HT1080 (cell line): ENCODE measurements at regions not wholly inside any gene's neighbourhood (a gene's known extent, or its start where the extent isn't known, plus 50 kb on each side); places are given as distances from the start of the nearest gene placed in this dataset.
"Not testable (repeated sequence)": the region's sequence is repeated elsewhere in the genome, so short reads cannot be mapped to it uniquely, and the experiment has no call there.

Source experiments
- DNase-seq: peaks from one replicate; pipeline ENCODE4 v3.0.0-alpha.2; 2015; ENCODE audit warnings: low read depth

DNA sequence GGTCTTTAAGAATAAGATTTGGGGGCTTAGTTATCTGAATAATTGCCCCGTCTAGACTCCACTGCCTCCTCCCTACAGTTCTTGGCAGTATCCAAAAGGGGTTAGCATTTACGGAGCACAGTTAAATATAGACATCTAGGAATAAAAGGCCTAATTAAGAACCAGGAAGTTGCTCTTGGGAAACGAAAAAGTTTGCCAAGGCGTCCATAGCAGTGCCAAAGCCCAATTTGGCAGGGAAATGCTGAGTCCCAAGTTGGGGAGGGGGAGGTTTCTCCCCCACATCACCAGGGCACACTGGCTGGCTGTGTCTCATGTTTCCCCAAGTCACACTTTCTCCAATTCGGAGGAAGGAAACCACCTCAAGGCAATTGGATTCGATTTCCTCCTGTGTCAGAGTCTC, 338.7 kb downstream of the FBXW7 start:
- DNase-seq = no peak

DNA sequence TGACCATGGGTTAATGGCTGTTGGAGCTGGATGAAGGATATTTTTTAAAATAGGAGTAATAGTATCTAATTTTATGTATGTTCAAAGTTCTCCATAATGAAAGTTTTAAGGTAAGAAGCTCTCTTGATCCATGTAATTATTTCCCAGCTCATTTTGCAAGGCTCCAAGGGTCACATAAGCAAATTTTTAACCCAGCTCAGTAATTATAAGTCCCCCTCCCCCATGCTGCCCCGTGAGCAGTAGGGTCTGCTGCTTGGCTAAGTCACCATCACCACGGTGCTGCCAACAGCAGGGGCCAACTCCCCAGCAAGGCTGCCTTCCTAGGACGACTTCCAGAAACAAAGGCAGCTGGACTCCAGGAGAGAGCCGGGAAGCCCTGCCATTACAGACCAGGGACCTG, 340.0 kb downstream of the FBXW7 start:
- DNase-seq = no peak

DNA sequence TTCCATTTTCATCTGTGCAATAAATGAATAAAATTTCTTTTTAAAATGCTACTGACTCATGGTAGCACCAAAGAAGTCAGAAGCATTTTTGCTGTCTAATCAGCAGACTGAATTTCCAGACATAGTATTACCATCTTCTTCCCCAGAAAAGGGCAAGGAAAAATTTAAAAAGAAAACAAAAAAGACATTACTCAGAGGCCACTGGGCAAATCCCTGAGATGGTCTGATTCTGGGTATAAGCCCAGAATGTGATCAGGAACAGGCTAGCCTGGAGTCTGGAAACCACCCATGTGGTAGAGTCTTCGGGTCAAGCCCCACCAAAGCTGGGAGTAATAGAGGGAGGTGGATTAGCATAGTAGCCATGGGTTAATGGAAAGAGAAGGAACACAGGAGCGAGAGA, 342.8 kb downstream of the FBXW7 start:
- no peak for DNase-seq

DNA sequence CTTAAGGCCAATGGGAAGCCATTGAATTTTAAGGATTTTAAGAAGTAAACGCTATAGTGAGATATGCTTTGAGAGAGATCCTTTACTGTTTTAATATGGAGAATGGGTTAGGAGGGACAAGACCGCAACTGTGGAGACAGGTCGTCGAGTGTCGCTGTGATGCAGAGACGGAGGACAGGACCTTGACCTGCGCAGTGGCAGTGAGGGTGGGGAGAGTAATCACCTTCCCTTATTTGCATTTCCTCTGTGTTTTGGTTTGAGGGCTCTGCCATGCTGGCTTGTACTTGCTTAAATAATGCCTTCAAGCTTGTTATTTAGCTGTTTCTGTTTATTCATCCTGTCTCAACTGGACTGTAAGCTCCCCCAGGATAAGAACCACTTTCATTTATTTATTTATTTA, 345.0 kb downstream of the FBXW7 start:
- DNase-seq = no peak

DNA sequence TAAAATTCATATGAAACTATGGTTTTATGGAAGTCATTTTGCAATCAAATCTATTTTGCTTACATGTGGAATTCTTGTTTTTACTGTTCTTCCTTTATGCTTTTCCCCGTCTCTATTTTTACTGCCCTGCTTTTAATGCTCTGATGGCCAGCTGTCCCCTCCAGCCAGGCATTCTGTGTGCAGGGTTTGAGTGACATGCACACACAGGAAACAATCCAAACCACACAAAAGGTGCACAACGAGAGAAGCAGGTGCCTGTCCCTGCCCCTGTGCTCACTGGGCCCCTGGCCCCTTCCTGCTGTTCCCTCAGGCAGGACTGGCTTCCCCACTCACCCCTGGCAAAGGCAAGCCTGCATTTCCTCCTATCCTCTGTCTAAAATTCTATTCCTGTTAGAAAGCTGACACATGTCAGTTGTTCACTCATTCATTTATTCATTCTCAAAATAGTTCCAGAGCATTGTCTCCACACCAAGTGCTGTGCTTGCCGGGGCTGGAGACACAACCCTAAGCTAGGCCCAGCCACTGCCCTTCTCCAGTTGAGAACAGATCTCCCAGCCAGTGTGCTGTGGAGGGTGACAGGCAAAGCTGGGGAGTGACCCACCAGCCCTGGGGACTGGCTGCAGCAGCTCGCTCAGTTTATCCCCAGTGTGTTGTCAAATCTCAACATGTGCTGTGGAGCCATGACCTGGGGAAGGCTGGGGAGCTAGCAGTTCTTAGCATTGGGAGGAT, 346.3 kb downstream of the FBXW7 start:
- no peak for DNase-seq

DNA sequence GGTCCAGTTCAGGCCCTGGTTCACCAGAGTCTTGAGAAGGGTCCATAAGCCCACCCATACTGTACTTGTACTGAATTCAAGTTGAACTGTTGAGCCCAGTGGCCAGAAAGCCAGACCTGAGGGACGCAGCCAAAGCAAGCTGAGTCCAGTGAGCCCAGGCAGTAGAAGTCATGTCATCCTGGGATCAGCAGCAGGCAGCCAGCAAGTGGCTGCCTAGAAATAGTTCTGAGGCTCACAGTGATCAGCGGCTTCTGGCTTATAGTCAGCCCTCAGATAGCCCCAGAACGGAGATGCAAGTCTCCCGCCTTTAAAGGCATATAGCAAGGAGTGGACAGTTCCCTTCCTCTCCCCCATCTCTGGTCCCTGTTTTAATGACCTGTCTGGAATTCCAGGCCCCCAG, 347.1 kb downstream of the FBXW7 start:
- DNase-seq = no peak

DNA sequence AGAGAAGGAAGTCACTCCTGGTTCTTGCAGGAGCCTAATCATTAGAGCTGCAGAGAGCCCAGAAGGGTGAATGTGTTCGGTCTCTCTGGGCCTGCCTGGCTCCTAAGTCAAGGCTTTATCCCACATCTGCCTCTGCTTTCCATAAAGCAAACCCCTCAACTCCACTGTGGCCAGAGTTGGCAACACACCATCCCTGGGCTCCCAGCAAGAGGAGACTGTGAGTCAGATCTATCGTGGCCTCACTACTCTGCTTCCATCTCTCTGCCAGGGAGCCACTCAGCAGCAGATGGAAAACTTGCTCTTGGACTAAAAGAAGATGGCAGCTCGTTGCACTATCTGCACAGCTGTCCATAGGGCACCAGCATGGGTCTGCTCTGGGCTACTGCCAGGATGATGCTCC, 348.2 kb downstream of the FBXW7 start:
- DNase-seq = peak; percentile 17

DNA sequence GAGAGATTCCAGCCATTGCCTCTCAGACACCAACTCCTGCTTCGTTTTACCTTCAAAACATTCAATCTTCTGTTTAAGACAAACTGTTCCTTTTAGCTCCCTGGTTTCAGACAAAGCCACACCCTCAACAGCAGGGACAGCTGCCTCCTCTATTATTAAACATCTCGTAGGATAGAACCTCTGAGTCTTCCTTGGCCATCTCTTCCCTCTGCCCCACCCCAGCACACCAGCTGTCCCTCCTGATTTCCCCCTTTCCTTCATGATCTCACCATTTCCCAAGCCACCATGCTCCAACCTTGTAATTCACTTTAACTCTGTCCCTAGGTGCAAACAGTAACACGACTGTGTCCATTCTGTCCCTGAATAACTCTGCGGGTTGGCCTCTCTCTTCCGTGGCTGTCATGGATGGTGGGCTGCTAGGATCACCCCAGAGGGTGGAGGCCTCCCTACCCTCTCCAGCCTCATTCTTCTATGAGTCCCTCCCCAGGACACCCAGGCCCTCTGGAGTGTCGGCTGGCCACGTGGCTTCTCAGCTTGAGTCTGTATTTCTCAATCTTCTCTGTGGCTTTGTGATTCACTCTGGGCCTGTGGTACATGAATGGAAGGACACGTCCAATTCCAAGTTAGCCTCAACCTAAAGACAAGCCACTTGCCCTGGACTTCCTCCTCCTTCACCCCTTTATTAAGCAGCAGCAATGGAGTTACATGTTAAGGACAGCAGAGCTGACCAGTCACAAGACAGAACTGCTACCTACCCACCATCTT, 349.9 kb downstream of the FBXW7 start:
- DNase-seq = peak; percentile 48

DNA sequence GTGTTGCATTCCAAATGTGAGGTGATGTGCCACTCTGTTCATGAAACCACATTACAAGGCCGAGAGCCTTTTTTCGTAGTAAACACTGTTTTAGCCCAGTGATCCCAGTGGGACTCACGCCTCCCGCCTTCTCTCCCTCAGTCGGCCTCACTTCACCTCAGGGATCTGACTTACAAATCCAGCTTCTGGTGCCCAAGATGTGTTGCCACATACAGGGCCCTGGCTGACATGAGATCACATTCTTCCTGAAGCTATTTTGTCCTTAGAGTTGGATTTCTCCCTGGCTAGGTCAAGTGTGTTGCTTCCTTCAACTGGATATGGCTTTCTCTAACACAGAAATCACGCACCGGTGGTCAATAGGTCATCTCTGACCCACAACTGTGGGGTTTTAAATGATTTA, 354.7 kb downstream of the FBXW7 start:
- DNase-seq = no peak

DNA sequence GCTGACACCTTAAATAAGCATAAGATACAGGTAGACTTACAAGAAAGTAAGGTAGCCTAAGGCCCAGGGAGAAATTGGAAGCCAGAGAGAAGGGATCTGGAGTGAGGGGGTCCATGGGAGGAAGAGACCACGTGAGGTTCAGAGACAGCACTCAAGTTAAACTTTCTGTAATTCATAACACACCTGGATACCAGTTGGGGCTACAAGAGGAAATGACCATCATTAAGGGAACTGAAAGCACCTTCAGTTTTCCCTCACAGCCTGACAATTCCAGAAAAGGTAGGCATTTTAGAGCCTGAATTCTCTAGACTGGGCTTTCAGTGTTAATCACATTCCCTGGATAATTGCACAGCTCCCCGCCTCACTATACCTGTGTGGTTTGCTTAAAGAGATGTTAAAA, 355.5 kb downstream of the FBXW7 start:
- DNase-seq = no peak

DNA sequence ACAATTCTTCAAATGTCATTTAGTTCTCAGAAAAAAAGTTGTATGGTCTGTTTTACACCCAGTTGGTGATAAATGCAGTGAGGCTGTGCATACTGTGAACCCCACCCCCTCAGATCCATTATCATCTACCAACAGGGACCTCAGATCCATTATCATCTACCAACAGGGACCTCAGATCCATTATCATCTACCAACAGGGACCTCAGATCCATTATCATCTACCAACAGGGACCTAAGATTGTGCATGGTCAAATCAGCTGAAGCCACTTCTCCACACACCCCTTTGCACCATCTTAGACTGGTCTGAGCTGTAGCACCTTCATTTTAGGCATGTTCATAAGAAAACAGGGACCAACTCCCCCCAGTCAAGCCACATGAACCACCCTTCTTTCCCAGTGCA, 358.4 kb downstream of the FBXW7 start:
- DNase-seq = not testable (repeated sequence)

DNA sequence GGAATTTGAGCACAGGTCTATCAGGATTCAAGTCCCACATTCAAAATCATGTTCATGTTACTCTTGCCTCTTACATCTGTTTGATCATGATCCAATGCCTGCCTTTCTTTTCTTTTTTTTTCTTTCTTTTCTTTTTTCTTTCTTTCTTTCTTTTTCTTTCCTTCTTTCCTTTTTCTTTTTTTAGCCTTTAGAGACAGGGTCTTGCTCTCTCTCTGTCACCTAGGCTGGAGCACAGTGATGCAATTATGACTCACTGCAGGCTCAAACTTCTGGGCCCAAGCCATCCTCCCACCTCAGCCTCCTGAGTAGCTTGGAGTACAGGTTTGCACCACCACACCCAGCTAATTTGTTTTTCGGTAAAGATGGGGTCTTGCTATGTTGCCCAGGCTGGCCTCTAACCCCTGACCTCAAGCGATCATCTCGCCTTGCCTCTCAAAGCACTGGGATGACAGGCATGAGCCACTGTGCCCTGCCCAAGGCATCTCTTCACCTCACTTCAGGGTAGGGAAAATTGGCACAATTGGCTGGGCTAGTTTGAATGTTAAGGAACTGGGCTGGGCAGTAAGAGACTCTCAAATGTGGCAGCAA, 359.2 kb downstream of the FBXW7 start:
- peak; percentile 55 for DNase-seq

DNA sequence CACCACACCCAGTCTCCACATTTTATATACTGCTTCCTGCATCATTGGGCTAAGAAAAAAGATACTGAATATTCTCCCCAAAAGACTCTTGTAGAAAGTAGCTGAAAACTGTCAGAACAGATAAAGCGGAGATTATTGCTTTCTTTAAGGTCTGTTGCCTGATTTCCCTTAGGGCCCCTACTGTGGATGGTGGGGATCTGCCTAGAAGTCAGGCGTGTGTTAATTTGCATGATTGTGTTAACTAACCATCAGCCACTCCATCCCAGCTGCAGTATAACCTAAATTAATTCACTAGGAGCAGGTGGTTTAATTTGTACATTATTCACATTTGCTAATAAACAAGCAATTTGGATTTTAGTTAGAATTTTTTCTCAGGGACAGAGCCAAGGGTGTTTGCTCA, 360.3 kb downstream of the FBXW7 start:
- no peak for DNase-seq

DNA sequence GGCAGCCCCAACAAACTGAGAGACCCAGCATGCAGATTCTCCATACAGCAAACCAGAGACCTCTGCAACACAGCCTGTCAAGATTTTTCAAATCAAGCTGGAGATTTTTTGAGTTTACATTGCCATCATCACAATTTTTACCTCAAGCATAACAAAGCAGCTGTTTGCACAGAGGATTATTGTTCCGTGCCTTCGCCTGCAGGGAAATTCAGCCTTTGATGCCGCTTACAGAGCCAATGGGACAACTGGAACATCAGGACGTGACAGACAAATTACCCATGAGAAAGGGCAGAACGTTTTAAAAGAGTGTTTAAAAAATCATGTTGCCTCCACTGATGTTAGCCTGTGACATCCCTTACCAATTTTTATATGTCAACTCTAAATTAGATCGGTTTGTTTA, 363.7 kb downstream of the FBXW7 start:
- DNase-seq = no peak

DNA sequence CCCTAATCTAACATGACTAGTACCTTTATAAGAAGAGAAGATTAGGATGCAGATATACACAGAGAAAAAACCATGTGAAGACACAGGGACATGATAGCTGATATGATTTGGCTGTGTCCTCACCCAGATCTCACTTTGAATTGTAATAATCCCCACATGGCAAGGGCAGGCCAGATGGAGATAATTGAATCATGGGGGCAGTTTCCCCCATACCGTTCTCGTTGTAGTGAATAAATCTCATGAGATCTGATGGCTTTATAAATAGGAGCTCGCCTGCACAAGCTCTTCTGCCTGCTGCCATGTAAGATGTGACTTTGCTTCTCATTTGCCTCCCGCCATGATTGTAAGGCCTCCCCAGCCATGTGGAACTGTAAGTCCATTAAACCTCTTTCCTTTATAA, 364.3 kb downstream of the FBXW7 start:
- no peak for DNase-seq

DNA sequence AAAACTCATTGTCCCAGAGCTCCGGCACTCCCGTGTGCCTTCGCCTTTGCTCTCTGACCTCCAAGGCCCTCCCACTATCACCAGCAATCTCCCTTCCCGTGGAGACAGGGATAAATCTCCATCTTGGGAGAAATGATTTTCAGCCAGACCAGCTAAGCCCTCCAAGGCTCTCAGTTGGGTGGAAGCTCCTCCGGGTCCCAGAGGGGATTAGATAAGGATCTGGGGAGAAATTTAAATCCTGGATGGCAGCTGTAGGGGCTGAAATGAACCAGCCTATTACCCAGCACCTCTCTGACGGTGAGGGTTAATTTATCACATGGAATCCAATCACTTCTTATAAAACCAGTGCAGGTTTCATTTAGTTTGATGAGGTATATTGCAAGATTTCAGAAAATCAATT, 366.2 kb downstream of the FBXW7 start:
- no peak for DNase-seq

DNA sequence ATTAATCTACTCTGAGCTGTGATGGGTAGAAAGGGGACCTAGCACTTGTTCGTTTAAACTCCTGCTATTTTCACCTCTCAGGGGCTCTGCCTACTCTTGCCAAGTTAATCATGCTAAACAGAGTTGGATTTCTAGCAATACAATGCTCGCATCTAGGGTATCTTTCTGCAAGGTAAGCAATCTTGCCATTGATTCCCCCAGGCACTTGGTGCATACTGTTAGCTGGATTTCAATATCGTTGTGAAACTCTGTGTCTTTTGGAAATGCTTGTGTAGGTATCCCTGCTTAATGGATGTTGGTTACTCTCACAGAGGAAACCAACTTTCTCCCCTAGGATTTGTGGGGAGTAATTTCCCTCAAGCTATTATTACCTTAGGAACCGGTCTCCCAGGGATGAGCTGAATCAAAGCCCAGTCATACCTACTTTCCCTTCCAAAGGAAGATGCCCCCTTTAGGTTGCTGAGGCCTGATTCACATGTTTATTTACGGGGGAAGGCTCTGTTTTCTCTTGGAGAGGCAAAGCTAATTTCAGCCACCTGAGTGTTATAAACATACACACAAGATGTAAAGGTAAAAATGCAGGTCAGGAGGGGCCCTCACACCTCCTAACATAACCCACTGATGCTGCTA, 366.8 kb downstream of the FBXW7 start:
- no peak for DNase-seq

DNA sequence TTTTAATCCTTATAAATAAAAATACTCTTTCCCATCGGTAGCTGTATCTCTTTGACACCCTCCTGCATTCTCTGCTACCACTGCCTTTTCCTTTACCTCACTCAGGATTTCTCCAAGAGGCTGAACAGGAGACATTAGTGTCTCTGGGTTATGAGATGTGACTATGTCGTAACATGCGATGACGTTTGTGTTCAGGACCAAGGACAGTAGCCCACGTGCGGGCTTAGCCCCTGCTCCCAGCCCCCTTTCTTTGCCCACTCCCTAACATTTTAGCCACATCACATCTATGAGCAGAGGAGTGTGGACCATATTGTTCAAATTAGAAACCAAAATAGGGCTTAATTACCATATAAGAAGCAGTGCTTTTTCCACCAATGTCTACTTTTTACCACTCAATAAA, 369.3 kb downstream of the FBXW7 start:
- DNase-seq = no peak

DNA sequence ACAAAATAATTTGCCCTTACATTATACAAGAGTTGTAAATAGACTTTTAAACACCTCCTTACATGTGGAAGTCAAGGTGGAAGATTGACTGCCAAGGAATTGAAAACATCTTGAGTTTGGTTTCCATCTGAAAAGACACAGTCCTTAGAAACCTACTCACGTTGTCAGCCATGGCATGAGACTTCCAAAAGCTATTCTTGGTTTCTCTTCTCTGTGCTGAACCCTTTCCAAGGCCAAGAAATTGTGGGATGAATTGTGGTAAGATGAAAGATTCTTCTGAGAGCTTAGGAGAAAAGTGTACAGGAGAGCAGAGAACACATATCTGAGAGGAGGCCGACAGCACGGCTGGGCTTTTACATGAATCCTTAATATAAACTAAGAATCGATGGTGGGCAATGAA, 370.0 kb downstream of the FBXW7 start:
- no peak for DNase-seq

DNA sequence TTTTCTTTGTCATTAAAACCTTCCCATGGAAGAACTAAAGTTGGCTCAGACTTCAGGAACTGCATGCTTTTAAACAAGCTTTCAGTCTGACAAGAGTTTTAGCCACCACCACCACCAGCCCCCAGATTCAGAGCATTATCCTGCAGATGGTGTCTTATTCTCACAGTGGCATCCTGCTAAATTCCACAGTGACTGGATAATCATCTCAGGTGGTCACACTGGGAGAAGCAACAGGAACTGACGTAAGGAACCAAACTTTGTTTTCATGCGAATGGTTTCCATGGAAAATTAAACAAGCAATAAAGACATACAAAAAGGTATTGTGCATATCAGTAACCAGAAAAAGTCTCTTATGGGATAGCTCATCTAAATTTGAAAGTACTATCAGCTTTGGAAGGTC, 370.7 kb downstream of the FBXW7 start:
- peak; percentile 76 for DNase-seq

DNA sequence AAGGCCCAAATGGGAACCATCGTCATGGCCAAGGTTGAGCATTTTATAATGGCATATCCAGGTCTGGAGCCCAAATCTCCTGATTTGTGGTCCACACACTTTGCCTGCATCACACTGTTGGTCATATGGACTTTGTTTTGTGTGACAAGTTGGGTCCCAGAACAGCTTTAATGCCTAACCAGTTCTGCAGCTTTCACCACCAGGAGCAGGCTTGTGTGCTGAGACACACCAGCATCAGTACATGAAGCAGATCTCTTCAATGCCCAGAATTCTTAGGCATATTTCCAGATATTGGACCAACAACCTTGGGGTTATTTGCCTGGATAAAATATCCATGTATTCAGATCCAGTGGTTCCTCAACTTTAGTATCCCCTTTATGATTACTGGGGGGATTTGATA, 371.3 kb downstream of the FBXW7 start:
- no peak for DNase-seq

DNA sequence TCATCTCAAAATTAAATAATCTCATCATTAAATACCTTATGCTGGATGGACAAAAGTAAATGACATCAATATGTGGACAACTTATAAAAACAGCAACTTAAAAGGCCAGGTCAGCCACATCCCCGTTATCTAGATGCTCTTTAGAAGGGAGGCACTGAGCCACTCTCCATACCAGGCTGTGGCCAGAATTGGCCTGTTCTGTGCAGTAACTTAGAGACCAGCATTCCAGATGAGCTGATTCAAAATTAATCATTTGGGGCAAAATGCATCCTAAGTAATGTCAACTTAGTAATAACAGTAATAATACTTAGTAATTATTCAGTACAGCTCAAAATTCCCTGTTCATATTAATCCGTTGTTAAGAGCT, 373.6 kb downstream of the FBXW7 start:
- DNase-seq = no peak
